ENCODE measurements at regions not wholly inside any gene's neighbourhood (a gene's known extent, or its start where the extent isn't known, plus 50 kb on each side); places are given as distances from the start of the nearest gene placed in this dataset.

DNA sequence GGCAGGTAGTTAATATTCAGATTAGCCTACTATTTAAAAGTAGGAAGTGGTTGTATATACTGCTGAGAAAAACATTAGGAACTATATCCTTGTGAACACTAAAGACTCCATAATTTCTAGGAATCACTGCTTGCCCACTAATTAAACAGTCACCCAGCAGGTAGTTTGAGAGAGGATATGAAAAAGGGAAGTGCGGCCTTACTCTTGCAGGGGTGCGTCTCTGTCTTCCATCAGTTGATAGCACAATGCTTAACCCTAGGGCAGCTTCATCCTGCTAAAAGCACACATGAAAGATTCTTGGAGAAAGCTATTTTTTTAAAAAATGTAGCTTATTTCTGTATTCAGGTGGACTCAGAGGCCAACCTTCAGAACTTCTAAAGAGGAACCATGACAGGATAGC, 53.1 kb upstream of the ATP5MC3 start:
- TF ChIP-seq EP300 (IDR thresholded peaks at IDR 0.05) (no peak), POLR2AphosphoS5 (IDR thresholded peaks at IDR 0.05) (no peak), POLR2A (IDR thresholded peaks at IDR 0.05) (no peak)
- TF ChIP-seq, protein P1, sequence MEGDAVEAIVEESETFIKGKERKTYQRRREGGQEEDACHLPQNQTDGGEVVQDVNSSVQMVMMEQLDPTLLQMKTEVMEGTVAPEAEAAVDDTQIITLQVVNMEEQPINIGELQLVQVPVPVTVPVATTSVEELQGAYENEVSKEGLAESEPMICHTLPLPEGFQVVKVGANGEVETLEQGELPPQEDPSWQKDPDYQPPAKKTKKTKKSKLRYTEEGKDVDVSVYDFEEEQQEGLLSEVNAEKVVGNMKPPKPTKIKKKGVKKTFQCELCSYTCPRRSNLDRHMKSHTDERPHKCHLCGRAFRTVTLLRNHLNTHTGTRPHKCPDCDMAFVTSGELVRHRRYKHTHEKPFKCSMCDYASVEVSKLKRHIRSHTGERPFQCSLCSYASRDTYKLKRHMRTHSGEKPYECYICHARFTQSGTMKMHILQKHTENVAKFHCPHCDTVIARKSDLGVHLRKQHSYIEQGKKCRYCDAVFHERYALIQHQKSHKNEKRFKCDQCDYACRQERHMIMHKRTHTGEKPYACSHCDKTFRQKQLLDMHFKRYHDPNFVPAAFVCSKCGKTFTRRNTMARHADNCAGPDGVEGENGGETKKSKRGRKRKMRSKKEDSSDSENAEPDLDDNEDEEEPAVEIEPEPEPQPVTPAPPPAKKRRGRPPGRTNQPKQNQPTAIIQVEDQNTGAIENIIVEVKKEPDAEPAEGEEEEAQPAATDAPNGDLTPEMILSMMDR (IDR thresholded peaks at IDR 0.05) = no peak
